Kidney glomerular epithelial cell (primary cell): ENCODE measurements at regions not wholly inside any gene's neighbourhood (a gene's known extent, or its start where the extent isn't known, plus 50 kb on each side); places are given as distances from the start of the nearest gene placed in this dataset.
A peak's percentile ranks its signal among the peaks of the same experiment; 100 is the strongest.
"Not testable (repeated sequence)": the region's sequence is repeated elsewhere in the genome, so short reads cannot be mapped to it uniquely, and the experiment has no call there.

Source experiments
- DNase-seq: peaks from one replicate; lab custom pipeline; 2025; lab: John Stamatoyannopoulos, UW

DNA sequence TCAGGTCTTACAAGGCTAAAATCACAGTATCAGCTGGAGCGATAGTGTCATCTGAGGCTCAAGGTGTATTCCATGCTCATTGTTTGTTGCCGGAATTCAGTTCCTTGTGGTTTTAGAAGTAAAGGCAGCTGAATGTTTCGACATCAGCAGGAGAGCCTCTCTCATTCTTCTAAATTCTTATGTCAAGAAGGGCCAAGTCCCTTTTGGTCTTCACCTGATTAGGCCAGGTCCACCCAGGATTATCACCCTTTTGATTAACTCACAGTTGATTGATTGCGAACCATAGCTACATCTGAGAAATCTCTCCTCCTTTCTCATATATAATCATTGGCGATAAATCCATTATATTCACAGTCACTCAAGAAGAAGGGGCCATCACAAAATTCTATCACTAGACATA is 806.7 kb upstream of the PRMT6 start:
- DNase-seq = no peak

DNA sequence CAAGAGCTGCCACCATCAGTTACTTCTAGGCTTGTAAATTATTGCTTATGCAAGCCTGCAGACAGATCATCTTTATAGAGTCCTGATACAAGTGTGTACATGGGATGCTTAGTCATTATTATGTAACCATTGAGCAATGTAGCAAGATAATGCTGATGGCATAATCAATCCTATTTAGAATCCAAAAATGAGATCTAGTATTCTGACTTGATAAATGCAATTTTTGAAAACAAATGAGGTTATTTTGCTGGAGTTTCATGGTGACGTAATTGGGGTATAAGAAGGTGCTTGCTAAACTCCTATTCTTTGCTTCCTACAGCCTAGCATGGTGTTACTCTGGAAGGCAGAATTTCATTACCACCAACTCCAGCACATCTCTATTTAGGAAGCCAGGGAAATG is 801.7 kb upstream of the PRMT6 start:
- DNase-seq = no peak

DNA sequence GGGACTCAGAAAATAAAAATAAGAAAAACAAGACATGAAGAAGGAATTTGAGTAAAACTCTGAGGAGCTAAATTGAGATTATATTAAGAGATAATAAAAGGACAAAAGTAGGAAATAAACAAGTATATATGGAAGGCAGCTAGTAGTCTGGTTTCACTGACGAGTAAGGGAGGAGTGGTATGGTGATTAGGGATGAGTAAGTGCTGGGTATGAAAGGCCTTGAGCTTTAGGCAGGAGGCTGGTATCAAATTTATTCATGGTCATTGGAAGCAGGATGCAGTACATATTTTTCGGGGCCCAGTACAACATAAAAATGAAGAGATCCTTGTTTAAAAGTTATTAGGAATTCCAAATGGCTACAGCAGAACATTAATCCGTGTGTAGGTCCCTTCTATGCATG is 789.7 kb upstream of the PRMT6 start:
- DNase-seq = no peak

DNA sequence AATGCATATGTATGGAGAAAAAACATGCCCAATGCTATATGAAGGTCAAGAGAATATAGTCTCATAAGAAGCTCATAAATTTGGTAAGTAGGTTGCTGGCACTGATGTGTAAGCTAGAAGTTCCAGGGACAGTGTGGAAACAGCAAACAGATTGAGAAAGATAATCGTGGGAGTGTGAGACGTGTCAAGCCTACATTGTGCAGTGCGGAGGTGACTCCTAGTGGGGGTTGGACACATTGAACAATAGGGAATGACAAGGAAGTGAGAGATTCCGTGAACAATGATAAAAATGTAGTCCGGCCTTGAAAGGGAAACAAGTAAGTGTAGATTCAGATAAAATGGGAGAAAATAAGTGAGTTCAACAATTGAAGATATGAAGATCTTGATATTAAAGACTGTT is 788.4 kb upstream of the PRMT6 start:
- no peak for DNase-seq

DNA sequence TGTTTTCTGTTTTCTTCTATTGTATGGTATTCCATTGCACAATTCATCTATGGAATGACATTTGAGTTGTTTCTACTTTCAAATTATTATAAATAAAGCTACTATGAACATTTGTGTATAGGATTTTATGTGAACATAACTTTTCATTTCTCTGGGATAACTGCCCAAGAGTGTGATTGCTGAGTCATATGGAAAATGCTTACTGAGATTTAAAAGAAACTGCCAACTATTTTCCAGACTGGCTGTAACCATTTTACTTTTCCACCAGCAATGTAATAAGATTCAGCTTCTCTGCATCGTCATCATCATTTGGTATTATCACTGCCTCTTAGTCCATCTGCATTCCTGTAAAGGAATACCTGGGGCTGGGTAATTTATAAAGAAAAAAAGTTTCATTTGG is 779.6 kb upstream of the PRMT6 start:
- no peak for DNase-seq

DNA sequence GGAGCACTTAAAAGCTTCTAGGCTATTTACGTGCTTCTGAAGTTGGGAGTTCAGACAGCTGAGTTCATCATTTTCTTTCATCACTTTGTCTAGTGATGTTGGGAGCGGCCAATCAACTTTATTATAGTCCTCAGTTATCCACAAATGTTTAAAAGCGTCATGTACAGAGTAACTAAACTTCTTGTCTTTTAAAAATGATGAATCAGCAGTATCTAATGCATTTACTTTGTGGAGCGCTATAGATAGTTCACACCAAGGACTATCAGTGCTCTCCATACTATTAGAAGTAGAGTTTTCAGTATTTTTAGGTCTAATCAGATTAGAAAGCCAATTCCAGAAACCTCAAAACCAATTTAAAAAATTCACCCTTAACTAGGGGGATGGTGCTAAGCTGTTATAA is 778.7 kb upstream of the PRMT6 start:
- no peak for DNase-seq

DNA sequence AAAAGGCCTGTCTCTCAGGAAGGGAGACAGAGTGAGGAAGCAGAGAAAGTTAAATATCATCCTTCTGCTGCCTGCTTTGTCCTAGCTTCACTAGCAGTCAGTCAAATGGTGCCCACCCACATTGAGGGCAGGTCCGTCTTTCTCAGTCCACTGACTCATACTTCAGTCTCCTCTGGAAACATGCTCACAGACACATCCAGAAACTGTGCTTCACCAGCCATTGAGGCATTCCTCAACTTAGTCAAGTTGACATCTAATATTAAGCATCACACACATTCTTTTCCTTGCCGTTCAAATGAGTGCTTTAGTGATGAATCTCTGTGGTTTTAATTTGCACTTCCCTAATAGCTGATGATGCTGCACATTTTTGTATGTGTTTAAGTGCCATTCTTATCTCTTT is 777.8 kb upstream of the PRMT6 start:
- DNase-seq = peak; percentile 24

DNA sequence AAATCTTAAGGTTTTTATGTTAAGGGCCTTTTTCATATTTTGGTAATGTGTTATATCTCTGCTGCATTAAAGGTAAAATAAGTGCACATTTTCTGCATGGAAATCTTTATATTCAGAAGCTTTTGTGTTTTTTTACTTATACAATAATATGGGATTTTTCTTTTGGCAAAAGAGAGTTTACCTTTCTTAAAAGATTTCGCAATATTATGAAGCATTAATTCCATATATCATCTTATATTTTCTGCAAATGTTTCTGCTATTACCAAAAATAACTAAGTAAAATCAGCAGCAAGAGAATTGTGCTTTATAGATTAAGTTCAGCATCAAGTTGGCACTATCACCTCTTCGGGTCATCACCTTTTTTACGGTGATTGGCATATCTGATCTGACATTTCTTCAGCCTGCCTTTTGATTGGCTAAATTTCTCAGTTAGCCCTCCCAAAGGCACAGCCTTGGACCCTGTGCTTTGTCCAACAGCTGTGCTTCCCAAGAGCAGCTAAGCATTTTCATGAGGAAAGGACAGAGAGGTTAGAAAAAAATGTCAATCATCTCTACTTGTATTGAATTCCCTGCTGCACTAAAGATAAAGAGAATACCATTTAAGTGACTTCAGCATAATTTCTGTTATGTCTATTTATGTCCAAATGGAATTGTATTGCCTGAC is 767.1 kb upstream of the PRMT6 start:
- no peak for DNase-seq

DNA sequence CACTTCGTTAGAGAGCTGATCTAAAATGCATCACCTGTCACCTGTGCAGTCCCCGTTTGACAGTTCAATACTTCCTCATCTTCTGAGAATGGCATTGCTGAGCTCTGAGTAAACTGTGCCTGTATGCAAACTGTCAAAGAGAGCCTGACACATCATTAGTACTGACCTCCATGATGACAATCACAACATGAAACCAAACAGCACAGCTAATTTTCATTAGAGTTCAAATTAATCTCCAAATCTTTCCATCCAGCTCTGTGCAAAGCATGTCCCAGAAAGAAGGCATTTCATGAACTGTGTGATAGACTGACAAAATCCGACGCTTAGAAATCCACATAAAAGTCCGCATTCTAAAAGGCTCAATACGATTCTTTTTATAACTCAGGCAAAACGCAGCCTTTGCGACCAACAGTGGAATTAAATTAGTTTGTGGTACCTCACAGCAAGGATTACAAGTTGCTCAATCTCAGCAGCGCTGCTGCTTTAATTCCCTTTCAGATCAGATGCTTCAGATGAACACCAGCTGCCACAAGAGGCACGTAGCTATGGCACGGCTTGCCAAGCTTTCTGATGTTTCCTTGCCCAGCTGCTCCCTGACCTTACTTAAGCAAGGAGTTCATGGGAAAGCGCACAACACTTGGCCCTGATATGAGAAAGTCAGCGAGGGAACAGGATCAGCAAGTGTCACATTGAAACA is 765.5 kb upstream of the PRMT6 start:
- no peak for DNase-seq

DNA sequence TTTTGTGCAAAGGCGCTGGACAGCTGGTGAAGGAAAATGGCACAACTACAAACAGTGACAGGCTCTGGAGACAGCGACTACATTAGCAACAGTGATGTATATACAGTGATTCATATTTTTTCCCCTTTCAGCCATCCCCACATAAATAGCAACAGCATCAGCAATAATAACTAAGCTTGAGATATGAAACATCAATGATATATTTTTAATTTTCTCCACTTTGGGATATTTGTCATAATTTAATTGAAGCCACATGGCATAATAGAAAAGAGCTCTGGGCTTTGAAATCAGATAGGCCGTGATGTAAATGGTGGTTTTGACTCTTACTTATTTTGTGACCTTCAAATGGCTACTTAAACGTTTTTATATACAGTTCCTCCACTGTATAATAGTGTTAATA is 764.3 kb upstream of the PRMT6 start:
- no peak for DNase-seq

DNA sequence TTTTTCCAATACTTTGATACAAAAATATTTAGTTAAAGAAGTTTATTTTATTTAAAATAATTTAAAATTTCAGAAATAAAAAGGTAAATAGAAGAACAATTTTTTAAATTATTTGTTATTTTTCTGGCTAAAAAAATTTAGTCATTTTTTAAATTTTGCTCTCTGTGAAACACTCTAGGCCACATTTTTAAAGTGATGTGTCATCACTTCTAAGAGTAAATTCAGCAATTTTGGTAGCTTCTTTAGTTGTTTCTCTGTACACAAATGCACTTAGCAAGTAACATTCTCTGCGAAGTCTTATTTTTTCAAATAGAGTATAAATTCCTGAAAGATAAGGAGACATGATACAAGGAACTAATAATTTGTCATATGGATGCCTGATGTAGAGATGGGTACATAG is 760.0 kb upstream of the PRMT6 start:
- no peak for DNase-seq

DNA sequence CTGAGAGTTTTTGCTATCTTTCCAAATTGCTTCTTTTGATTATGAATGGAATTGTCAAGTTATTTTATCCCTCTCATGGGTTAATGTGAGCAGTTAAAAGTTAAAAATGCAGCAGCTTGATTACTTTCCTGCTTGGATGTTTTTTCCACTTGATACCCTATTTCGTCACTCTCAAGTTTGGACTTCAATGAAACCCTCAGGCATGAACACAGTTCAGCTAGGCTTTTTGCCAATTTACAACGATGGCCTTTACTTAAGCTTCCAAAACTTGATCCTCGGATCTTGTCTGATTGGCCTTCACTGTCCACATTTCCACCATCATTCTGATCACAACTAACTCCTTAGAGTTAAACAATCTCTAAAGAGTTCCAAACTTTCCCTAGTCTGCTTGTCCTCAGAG is 752.4 kb upstream of the PRMT6 start:
- DNase-seq = no peak

DNA sequence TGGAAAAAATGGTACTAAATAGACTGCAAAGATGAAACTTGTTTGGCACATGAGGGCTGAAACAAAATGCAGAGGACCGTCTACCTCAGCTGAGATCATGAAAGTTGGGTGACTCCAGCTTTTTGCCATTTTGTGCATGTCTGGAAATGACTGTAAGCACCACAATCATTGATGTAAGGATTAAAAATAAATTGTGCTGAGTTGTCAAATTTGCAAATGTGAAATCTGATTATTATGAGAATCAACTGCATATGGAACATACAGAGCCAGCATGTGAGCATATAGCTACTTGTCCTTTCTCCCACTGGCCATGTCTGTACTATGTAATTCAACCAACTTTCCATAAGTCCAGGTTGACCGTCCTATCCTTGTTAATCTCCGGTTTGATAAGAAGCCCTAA is 736.9 kb upstream of the PRMT6 start:
- no peak for DNase-seq

DNA sequence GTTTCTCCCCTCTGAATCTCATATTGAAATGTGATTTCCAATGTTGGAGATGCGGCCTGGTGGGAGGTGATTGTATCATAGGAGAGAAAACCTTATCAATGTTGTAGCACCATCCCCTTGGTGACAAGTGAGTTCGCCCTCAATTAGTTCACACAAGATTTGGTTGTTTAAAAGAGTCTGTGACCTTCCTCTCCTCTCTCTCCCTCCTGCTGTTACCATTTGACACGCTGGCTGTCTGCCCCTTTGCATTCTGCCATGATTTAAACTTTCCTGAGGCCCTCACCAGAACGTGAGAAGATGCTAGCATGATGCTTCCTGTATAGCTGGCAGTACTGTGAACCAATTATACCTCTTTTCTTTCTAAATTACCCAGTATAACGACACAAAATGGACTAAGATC is 730.9 kb upstream of the PRMT6 start:
- DNase-seq = no peak

DNA sequence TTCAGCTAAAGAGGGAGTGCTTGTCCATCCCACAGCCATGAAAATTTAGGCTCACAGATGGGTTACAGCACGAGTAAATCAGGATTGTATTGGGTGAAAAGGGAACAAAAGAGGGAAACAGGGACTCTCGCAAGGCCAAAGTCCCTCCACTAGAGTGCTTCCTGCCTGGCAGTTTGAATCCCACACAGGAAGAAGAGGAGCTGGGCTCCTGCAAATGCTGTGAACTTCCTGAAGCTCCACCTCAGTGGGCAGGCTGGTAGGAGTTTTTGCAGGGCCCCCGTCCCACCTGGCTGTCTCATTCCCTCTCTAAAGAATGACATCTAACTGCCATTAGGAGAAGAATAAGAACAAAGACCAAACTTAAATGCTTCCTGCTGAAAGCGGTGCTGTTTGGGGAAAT is 712.0 kb upstream of the PRMT6 start:
- no peak for DNase-seq

DNA sequence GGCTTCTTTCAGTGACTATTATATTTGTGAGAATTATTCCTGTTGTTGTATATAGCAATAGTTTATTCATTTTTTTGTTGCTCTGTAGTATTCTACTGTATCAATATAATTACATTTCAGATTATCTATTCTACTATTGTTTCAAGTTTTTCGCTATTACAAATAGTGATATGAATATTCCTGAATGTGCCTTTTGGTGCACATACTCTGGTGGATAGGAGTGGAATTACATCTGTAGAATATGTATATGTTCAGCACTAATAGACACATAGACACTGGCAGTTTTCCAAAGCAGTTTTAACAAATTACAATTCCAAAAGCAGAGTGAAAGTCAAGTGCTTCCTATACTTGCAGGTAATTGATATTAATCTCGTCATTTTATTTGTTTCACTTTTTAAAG is 696.2 kb upstream of the PRMT6 start:
- no peak for DNase-seq

DNA sequence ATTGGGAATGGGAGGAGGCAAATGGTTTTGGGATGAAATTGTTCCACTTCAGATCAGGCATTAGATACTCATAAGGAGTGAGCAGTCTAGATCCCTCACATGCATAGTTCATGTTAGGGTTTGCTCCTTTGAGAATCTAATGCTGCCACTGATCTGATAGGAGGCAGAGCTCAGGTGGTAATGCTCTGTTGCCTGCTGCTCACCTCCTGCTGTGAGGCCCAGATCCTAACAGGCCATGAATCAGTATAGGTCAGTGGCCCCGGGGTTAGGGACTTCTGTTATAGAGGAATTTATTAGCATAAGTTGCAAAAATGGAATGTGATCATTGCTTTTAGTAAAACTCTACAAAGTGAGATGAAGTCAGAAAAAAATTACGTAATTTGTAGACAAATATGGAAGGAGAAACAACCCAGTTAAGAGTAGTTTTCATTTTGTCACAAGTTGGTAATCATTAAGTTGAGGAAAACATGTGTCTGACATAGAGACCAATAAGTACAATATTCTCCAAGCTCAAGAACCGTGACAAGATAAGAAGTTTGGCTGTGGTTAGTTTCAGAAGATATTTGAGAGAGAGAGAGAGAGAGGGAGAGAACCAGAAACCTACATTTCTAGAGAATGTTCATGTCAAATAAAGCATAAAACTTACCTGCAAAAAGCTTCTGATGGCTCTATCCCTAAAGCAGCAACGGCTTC is 689.7 kb upstream of the PRMT6 start:
- no peak for DNase-seq

DNA sequence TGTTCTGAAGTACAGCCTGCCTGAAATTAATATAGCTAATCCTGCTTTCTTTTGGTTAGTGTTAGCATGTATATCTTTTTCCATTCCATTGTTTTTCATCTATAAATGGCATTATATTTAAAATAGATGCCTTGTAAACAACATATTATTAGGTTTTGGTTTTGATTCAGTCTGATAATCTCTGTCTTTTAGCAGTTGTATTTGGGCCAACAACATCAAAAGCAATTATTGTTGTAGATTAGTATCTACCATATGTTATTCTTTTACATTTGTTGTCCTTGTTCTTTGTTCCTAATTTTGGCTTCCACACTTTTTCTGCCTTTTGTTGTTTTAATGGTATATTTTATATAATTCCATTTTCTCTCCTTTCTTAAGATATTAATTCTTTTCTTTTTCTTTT is 678.2 kb upstream of the PRMT6 start:
- DNase-seq = no peak

DNA sequence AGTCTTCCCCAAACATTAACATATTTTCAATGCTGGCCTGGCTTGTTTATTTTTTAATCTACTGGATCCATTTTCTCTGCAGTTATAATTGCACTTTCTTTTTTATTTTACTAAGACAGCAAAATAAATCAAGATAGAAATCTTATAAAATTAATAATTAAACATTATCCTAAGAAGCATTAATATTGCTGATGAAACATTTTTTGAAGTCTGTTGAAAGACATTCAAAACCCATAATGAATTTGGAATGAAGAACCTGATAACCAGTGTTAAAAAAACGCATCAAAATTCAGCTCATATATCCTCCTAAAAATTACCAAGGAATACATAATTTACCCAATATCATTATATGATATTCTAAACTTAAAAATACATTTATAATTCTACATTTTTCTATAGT is 675.7 kb upstream of the PRMT6 start:
- DNase-seq = no peak

DNA sequence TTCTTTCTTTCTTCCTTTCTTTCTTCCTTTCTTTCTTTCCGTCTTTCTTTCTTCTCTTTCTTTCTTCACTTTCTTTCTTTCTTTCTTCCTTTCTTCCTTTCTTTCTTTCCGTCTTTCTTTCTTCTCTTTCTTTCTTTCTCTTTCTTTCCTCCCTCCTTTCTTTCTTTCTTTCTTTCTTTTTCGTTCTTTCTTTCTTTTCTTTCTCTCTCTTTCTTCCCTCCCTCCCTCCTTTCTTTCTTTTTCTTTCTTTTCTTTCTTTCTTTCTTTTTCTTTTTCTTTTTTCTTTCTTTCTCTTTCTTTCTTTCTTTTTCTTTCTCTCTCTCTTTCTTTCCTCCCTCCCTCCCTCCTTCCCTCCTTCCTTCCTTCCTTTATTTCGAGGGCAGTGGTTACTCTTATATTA is 667.3 kb upstream of the PRMT6 start:
- DNase-seq = not testable (repeated sequence)

DNA sequence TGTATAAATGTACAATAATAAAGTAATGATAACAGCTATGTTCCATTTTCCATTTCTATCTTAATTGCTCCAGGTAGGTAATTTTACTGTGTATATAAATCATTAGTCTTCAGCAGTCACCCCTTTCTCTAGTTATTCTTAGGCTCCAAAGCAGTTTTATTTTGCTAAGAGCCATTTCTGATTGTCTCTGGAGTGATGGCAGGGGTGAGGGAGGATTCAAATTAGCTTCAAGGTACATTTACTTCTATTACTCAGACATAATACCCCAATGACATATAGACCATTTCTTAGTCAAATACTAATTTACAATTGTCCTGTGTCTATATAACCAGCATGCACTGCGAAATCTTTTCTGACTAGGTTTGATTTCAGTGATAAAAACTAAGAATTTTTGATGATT is 663.4 kb upstream of the PRMT6 start:
- no peak for DNase-seq

DNA sequence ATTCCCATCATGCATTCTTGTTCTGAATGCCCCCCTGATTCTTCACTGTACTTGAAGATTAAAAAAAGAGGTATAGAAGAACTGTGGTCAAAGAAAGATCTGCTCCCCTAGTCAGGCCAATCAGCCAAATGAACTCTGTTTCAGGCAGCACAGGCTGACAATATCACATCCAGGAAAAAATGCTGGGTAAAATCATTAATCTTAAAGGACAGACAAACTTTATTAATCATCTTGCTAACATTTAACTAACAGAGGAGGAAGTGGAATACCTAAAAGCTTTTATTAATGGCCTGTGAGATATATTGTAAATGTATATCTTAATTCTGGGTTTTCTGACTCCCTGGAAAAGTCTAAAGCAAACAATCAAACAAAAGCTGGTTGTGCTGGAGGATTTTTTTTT is 660.5 kb upstream of the PRMT6 start:
- DNase-seq = no peak

DNA sequence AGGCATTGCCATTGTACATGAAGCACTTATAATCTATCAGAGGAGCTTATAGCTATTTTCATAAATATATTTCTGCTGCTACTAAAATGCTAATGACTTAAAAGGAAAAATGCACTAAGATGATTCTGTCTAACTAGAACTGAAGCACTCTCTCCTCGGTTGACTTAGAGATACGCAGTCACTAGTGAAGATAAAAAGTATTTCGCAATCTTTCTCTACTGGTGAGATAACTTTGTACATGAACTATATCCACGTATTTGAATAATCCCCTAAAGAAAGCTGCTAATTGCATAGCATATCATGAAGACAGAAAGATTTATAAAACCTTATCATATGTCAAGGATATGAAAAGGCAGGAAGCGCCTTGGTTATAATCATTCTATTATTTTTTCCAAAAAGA is 658.1 kb upstream of the PRMT6 start:
- DNase-seq = no peak

DNA sequence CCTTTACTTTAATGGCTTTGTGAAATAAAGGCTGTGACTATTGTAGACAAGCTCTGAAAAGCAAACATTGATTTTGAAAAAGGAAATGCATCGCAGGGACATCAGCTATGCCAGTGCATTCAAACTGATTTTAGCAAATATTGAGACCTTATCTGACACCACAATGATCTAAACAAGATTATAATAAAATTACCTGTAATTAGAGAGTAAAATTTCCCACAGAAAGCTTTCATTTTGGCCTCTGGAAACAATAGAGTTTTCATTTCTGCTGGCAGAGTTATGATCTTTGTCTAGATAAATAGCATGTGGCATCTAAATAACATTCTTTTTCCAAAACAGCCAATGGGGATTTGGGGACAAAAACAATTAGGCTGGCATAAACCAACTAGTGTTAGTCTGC is 650.4 kb upstream of the PRMT6 start:
- no peak for DNase-seq
